Ishikawa (cell line): ENCODE measurements at regions not wholly inside any gene's neighbourhood (a gene's known extent, or its start where the extent isn't known, plus 50 kb on each side); places are given as distances from the start of the nearest gene placed in this dataset.

Experiments used
- NFIC ChIP-seq: IDR thresholded peaks from 2 replicates; pipeline ENCODE4 v1.6.1; 2012
- REST ChIP-seq: IDR thresholded peaks from 2 replicates; pipeline ENCODE4 v1.6.1; 2012; ENCODE audit warnings: low read depth, mild to moderate bottlenecking
- TAF1 ChIP-seq: IDR thresholded peaks from 2 replicates; pipeline ENCODE4 v1.6.1; 2012; ENCODE audit warnings: low read depth, mild to moderate bottlenecking

DNA sequence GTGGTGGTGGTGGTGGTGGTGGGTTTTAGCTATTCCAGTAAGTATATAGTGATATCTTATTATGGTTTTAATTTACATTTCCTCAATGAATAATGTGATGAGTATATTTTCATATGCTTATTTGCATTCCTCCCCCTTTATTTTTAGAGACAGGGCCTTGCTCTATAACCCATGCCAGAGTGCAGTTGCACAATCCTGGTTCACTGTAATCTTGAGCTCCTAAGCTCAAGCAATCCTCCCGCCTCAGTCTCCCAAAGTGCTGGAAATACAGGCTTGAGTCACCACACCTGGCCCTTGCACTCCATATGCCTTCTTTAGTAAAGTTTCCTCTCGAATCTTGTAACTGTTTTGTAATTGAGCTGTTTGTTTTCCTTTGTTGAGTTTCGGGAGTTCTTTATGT lies 577.7 kb upstream of the AUTS2 start:
- TF ChIP-seq NFIC (no peak), TAF1 (no peak), REST (no peak)
